HG03064 (cell line): ENCODE measurements at regions not wholly inside any gene's neighbourhood (a gene's known extent, or its start where the extent isn't known, plus 50 kb on each side); places are given as distances from the start of the nearest gene placed in this dataset.

Source experiments
- ATAC-seq: cut with Tn5 transposase; IDR thresholded peaks from one replicate; pipeline ENCODE4 v1.9.1; 2021; ENCODE audit warnings: low read depth; ENCODE audit not compliant: unreplicated experiment

DNA sequence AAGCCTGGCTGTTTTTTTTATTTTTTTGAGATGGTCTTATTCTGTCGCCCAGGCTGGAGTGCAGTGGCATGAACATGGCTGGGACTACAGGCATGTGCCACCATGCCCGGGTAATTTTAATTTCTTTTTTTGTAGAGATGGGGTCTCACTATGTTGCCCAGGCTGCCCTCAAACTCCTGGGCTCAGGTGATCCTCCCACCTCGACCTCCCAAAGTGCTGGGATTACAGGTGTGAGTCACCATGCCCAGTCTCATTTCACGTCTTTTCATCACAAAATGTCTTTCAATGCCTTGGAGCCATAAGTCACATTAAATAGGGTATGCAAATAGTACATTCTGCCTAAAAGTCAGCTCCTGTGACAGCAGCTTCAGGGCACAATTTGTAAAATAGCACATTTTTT lies 52.8 kb downstream of the SOX2 start:
- ATAC-seq = no peak

DNA sequence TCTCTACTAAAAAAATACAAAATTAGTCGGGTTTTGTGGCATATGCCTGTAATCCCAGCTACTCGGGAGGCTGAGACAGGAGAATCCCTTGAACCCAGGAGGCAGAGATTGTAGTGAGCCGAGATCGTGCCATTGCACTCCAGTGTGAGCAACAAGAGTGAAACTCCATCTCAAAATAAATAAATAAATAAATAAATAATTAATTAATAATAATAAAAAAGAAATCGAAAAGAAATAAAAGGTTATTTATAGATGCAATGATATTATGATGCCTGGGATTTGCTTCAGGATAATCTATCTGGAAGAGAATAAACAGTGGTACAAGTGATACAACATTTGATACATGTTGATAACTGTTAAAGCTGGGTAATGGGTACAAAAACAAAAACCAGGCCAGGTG lies 58.6 kb downstream of the SOX2 start:
- ATAC-seq = no peak

DNA sequence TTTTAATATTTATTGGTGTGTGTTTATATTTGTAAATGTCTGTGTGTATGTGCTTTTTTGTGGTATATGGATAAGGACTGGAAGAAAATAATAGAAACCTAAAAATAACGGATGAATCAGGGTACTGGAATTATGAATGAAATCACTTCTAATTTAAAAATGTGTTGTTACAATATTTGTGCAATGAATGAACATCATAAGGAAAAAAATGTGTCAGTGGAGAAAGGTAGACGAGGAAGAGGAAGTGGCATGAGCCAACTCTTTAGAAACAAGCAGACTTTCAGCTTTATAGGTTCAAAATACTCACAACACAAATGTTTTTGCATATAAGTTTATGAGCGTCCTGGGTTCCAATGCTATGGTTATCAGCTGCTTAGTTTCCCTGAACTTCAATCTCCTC lies 59.4 kb downstream of the SOX2 start:
- ATAC-seq = no peak

DNA sequence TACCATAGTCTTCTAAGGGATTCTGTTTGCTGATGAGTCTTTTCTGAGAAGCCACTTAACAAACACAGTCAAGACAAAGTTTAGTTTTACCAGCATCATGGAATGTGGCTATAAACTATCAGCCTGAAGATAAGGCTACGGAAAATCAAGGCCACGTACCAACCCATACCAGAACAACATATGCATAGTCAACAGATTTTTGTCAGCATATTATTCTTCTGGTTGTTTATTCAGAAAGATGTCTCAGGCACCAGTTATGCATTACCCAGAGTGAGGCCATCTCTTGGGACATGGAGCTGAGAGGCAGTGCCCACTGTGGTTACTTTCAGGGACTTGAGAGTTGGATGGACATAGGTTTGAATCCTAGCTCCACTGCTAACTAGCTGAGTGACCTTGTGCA lies 60.4 kb downstream of the SOX2 start:
- ATAC-seq = no peak

DNA sequence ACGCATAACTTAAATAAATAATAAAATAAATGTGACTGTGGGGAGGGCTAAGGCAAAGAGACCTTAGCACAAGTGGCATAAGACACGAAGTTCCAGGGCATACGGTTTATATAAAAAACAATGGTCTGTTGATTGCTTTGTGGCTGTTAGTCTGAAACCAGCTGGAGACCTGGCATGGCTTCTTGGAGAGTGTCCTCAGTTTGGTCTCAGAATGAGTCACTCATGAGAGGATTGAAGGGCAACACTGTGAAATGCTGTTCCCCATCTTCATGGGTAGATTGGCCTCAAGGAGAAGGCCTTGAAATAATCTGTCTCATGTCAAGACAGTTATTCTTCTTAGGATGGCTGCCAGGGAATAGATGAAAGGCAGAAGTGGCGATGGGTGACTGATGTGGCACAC lies 62.2 kb downstream of the SOX2 start:
- no peak for ATAC-seq

DNA sequence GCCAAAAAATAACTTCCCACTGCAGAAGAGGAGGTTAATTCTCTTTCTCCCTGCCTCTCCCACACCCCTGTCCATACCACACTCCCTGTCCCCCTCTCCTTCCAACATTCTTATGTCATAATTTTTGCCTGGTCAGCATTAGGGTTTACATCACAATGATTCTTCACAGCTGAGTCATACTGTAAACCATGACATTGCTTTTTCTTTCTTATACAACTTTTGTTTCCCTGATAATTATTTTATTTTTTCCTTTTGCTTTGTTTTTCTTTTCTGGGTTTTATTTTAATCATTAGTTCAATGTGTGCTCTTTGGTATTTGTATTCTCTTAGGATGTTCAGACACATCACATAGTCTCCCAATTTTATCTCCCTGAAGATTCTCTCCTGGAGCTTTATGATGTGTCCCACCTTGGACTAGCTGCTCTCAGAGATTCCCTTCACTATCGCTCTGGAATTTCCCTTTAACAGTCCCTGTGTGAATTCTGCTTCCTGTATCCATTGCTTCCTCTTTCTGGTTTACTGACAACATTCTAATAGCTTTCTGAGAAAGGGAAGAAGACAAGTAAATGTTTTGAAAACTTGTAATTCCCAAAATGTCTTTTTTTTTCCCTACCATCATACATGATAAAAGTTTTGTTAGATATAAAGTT lies 70.7 kb downstream of the SOX2 start:
- no peak for ATAC-seq

DNA sequence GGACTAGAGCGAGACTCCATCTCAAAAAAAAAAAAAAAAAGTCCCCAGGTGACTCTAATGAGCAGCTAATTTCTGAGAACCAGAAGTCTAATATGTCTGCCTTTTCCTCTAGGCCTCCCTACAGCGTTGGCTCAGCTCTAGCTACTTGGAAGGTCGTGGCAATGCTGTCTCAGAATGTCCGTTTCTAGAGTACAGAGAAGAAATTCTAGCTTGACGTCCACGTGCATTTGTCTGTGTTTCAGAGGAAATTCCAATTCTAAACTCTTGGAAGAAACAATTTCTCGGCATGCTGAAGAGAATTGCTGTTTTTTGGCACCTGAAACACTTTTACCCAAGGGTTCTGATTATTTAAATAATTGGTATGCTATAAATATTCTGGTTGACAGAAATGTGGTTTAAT lies 78.8 kb downstream of the SOX2 start:
- ATAC-seq = no peak

DNA sequence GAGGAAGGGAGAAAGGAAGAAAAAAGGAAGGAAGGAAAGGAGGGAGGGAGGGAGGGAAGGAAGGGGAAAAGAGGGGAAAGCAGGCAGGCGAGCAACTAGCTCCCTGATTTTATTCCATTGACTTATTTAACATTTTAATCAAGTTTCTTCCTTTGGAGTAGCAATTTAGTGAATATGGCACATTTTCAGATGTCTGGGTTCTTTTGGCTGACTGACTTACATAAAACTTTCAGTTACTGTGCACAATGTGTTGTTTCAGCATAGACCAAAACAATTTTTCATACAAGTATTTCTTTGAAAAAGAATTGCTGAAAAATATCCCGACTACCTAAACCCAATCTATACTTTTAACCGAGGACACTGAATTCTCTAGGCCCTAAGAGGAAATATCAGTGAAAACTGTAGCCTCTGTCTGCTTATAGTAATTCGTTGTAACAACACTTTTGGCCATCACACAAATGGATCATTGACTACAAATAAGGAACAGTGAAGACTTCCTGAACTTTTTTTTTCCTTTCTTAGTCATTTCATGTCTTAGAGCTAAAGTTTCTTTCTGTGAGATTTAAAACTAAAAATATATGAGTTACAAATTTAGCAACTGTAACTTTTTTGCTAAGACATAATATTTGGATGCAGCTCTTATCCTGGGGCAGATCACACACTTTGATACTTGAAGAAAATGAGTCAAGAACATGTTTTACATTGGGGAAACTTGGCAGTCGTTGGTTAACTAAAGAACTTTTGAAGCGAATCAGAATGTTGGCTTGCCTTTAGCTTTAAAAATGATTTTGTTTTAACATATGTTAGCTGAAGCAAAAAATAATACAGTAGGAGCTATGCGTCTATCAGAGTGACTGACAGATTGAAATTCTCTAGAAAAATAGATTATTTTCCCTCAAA lies 79.6 kb downstream of the SOX2 start:
- no peak for ATAC-seq

DNA sequence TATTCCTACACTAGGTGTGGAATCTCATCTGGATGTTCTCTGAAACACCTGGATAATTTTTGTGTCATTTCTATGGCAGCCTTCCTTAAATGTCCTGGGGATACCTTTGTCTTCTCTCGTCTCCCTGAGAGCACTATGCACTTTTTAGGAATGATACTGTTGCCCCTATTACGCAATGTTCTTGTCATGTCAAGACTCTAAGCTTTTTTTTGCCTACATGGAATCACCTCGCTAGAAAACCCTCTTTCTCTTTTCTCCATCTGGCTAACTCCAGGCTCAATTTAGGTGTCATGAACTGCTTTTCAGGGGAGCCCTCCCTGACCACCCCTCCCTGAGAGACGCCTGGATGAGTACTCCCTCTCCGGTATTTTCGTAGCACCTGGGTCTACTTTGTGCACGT lies 81.3 kb downstream of the SOX2 start:
- ATAC-seq = no peak

DNA sequence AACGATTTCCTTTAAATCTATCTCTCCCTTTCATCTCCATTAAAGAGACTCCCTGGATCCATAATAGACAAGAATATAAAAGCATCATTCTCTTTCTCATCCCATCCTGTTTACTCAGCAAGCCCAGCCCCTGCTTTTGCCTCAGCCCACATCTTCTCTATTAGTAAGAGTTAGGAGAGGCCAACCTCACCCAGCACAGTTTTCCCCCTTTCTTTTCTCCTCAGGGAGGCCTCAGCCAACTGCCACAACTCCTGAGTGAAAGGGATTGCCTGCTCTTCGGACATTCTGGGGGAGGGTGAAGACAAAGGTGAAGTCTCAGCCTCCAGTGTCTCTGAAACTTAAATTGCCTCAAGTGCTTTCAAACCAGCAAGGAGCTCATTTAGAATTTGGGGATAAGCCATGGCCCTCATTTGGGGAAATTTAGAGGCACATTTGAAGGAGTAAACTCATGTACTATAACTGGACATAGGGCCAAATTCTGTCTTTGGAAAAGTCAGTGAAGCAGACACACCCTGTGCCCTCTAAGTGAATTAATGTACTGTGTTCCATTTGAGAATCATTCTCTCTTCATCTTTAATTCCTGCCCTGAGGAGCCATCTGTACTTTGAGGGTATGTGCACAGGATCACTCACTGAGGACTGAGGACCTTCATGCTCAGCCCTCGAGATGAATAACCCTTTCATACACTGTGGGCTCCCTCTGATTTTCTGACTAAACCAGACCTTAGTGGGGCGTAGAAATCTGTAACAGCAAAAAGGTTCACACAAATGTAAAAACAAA lies 82.5 kb downstream of the SOX2 start:
- ATAC-seq = no peak

DNA sequence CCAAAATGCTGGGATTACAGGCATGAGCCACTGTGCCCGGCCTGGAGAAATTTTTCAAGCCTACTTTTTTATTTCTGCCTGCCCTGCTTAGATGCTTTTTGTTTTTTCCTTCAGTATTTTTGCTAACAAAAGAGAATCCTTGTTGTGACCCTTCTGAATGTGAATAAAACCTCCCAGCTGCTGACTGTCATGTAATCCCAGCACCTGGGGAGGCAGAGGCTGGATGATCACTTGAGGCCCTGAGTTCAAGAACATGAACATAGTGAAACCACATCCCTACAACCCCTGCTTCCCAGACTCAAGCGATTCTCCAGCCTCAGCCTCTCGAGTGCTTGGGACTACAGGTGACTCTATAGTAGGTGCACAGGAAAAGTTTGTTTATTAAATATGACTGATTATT lies 84.9 kb downstream of the SOX2 start:
- ATAC-seq = no peak

DNA sequence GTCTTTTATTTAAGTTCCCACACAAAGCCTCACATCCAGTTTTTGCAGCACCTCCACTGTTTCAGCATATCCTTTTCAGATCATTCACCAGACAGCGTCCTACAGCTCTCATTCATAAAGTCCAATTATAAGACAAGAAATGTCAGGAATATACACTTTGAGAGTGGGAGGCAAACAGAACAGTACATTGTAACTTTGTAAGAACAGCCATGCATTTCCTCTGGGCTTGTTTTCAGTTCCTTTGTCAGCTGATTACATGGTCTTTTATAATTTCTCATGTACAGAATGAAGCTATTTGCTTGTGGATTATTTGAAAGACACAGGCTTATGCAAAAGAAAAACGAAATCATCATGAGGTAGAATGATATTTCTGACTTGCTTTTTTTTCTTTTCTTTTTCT lies 85.7 kb downstream of the SOX2 start:
- no peak for ATAC-seq

DNA sequence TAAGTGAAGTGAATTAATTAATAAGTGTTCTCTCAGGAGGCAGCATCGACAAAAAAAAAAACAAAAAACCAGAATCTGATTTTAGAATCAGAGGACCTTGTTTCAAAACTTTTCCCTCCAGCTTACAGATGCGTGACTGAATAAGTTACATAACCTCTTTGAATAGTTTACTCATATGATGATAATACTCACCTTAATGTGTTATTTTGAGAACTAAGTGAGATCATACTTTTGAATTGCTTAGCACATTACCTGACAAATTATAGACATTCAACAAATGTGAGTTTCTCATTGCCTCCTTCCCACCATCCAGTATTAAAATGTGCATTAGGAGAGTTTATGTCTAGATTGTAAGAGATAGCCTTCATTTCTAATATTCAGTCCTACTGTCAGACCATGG lies 94.0 kb downstream of the SOX2 start:
- no peak for ATAC-seq

DNA sequence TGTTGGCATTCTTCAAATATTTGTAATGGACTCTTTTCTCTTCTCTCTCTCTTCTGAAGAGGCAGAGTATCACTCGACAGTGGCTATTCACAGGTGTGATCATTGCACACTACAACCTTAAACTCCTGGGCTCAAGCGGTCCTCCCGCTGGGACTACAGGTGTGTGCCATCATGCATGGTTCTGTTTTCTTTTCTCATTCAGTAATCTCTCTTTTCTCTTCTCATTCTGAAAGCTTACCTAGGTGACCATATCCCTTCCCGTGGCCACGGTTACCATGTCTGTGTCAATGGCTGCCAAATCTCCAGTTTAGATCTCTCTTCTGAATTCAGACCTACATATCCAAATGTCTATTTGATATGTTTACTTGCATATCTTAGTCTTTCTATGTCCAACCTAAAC lies 96.3 kb downstream of the SOX2 start:
- no peak for ATAC-seq

DNA sequence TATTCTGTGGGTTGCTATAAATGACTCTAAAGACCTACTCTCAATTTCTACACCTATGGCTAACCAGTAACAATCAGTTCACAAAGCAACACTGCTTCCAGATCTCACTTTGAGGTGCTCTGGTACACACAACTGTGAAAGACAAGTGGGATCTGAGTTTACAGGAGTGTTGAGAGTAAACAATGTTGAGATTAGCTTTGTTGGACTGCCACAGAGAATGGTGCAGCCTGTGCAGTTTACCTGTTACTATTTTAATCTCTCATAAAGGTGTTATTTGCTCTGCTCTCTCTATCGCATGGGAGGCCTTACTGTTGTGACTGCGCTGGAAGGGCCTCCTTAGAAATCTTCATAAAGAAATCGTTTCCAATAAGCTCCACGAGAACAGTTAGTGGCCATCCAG lies 112.0 kb downstream of the SOX2 start:
- ATAC-seq = no peak

DNA sequence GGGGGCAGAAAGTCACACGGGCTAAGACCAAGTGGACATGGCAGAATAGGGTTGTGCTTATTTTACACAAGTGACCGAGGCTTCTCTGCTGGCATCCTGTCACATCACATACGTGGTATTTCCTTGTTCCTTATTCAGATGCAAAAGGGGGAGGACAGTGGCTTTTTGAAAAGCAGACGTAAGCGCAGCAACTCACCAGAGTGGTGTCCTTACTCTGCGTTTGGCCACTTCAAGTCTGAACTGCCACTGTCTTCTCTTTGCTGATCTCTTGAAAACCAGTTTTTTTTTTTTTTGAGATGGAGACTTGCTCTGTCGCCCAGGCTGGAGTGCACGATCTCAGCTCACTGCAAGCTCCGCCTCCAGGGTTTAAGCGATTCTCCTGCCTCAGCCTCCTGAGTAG lies 113.2 kb downstream of the SOX2 start:
- no peak for ATAC-seq

DNA sequence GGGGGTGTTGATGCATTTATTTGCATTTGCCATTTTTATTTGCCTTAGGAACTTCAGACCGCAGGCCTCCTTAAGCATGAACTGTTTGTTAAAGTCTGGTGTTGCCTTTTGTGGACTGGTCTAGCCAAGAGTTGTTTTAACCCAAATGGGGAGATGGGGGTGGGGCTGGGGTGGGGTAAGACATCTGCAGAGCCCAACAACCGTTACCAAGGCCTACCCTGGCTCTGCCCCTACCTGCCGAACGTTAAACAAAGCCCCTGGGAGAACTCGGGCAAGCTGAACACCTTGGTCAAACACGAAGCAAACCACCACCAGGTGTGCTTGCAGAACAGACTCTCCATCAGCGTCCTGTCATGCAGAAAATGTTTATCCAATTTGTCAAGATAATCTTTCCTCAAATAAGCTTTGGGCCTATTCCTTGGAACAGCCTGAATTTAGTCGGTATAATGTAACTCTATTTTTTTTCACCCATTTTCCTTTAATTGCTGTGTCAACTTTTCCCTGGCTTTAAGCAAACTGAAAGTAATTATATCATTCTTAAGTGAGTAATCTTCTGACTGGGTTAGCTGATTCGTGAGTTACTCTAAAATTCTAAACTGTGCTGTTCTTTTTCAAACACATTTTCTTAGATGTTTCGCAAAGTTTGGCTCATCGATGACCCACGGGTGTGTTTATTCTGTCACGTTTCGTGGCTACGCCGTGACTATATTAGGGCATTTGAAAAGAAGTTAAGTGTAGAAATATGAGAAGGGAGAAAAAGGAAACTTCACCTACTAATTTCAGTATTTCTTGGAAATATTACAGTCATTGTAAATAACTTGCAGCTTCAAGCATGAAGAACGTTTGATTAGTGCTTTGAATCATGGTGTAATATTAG lies 127.6 kb downstream of the SOX2 start:
- no peak for ATAC-seq

DNA sequence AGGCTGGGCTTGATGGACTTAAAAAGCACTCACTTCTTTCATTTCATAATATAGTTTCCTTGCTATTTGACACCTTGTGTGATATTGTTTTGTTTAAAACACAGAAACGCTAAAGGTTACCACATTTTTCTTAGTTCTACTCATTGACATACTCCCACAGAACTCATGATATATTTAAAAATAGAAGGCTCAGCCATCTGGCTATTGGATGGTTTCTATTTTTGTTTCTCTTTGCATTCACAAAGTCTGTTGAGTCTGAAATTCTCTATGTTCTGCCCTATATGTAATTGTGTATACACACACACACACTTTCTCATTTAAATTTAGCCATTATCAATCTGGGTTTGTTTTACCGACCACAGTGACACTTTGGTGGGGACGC lies 128.2 kb downstream of the SOX2 start:
- ATAC-seq = no peak

DNA sequence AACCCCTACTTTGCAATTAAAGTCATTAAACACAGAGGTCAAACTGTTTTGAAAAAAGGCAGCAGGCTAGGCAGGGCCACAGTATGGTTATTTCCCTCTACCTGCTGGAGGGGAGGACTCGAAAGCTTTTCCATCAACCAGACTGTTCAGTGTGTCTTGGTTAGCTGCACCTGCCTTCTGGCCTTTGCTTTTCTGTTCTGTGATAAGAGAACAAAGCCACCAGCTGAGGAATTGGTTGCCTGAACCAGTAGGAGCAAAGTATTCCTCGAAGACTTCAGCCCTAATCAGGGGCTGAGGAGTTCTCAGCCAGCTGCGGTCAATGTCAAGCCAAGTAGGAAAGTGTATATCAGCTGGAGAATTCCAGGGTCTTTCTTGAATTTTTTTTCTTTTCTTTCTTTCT lies 132.5 kb downstream of the SOX2 start:
- no peak for ATAC-seq

DNA sequence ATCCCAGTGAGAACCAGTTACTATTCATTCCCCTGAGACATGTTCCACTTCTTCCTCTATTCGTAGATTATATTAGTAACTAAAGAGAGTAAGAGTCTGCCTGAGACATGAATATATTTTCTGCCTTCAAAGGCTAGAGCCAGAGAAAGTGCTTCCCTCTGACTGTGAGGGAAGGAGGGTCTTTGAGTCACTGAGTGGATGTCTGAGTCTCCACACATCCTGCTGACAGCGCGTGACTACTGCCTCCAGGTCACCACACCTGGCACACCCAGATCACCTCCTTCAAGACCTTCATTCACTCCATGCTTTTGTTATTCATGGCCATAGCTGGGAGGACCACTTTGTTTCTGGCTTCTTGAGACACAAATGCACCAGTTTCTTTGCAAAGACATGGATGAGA lies 135.6 kb downstream of the SOX2 start:
- no peak for ATAC-seq

DNA sequence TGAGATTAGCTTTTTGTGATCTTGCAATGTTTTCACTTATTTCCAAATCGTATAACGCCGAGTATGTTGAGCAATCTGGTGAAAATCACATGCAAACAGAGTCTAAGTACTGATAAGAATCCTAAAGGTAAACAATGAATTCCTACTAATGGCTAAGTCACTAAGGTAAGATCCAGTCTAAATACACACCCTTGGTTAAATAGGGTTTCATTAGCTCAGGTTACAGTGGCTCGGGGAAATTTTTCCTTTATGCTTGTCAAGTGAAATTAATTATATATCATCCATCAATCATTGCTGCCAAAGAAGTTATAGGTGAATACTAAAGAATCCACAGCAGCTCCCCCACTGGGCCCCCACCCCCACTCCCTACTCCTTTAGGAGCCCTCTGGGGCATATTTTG lies 139.3 kb downstream of the SOX2 start:
- ATAC-seq = no peak
